Testis (tissue), 2 donors: ENCODE measurements at regions not wholly inside any gene's neighbourhood (a gene's known extent, or its start where the extent isn't known, plus 50 kb on each side); places are given as distances from the start of the nearest gene placed in this dataset.
A peak's percentile ranks its signal among the peaks of the same experiment; 100 is the strongest.

ENCODE experiments used
- DNase-seq: peaks from one replicate; pipeline ENCODE4 v3.0.0-alpha.2; 2019
- H3K27ac ChIP-seq, 2 donors: fragments of 200-600 bp; sonication (generic); one replicate each; pipeline ENCODE4 v1.5.1; 2019
- H3K27me3 ChIP-seq: fragments of 200-600 bp; sonication (generic); one replicate; pipeline ENCODE4 v1.5.1; 2019
- H3K36me3 ChIP-seq: fragments of 200-600 bp; sonication (generic); one replicate; pipeline ENCODE4 v1.5.1; 2017; ENCODE audit warnings: low read depth; ENCODE audit errors: missing control alignments
- H3K4me1 ChIP-seq: fragments of 200-600 bp; sonication (generic); one replicate; pipeline ENCODE4 v1.5.1; 2019
- H3K4me3 ChIP-seq, 2 donors: fragments of 200-600 bp; sonication (generic); one replicate each; pipeline ENCODE4 v1.5.1; 2017 to 2019
- H3K9me3 ChIP-seq: fragments of 200-600 bp; sonication (generic); one replicate; pipeline ENCODE4 v1.5.1; 2017
- CTCF ChIP-seq, 3 experiments: fragments of 450-650 bp in 2 of 3; fragments of 200-600 bp in 1 of 3; sonication (generic) in 1 of 3; IDR thresholded peaks; one replicate each; pipeline ENCODE4 v1.5.1; 2016 to 2019; ENCODE audit warnings: antibody characterized with exemption in 3 of 3, mild to moderate bottlenecking in 2 of 3, moderate library complexity in 1 of 3
- POLR2A ChIP-seq: fragments of 450-650 bp; IDR thresholded peaks from one replicate; pipeline ENCODE4 v1.6.1; 2017; ENCODE audit warnings: antibody characterized with exemption, mild to moderate bottlenecking, moderate library complexity
- WGBS, 2 donors: methylation state at CpG; one replicate each; pipeline ENCODE4 v1.1.5; 2018; 5-methylcytosine and 5-hydroxymethylcytosine counted together
- intact Hi-C: fragments of 100-400 bp; cut with DNase I; formaldehyde crosslinking; loops from one replicate; pipeline ENCODE4 v1.15.1; 2023; ENCODE audit warnings: low total_unique reads

DNA sequence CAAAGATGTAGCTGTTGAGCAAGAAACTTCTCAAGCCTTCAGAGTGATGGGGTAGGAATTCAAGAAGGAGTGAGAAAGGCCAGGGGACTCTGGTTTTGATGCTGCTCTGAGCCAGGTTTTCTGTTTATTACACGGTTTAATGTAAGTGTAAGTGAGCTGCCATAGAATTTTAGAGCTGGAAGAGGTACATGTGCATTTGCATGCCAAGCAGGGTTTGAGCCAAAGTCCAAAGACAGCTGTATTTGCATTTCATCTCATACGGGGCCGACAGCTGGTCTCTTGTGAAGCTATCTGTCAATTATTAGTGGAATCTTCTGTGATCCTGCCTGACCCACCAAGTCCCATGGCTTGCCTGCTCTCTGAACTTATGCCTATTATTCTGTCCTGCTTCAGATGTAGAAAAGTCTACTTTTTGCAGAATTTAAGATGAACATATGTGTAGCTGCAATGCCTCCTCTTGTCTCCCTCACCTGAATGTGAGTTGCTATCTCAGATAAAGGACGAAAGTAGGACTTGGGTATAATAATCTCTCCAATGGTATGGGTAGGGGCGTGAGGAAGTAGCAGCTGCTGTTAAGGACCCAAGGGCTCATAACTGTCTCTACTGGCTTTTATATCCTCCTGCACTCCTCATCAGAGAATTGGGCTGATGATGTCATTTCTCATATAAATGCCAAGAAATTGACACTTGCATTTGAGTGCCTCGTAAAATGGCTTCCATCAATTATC lies 160.0 kb downstream of the SQOR start:
- H3K36me3 ChIP-seq: no peaks in the 10 kb centered on the region
- TF ChIP-seq CTCF (IDR thresholded peaks at IDR 0.05): no peak
- no peak for TF ChIP-seq POLR2A
- WGBS, 2 donors: 59 to 65% methylated on average over 6 of the region's 6 CpGs
- DNase-seq: no peak
- no peaks in the 10 kb centered on the region for H3K27me3 ChIP-seq
- H3K27ac ChIP-seq: no peak overlapping the region
- H3K4me1 ChIP-seq: no peaks in the 10 kb centered on the region
- no peaks in the 10 kb centered on the region for H3K9me3 ChIP-seq
- intact Hi-C loops: no loop called here
- no peak overlapping the region for H3K4me3 ChIP-seq

DNA sequence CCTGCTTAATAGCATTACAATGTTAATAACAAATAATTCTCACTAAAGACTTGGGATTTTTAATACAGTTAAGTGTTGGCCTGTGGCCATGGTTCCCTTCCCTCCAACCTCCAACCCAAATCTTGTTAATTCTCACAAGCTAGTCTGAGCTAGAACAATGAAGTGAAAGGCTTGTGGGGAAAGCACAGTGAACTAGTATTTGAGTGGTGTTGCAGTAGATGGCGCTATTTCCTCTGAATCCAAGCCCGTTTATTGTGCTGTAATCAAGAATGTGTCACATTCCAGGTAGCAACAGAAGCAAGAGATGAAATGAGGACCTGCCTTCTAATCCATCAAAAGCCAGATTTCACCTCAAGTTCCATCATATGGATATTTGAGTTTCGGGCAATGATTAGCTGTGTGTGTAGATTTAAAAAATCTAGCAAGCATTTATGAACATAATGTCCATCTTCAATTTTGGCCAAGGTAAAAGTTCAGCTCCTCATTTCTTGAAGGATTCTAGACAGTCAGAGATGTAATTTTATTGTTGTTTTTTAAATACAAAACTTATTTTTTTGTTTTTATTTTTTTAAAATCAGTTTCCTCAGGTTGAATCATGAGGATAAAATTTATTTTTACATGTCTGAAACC lies 160.7 kb downstream of the SQOR start:
- intact Hi-C loops: no loop called here
- no peaks in the 10 kb centered on the region for H3K36me3 ChIP-seq
- H3K9me3 ChIP-seq: no peaks in the 10 kb centered on the region
- WGBS, 2 donors: 36 to 38% methylated on average over 3 of the region's 3 CpGs
- TF ChIP-seq CTCF (IDR thresholded peaks at IDR 0.05) (peak in 2 of 3 experiments; percentile 45 to 48), POLR2A (no peak)
- H3K27ac ChIP-seq: no peak overlapping the region
- no peaks in the 10 kb centered on the region for H3K27me3 ChIP-seq
- H3K4me3 ChIP-seq: no peak overlapping the region
- no peaks in the 10 kb centered on the region for H3K4me1 ChIP-seq
- DNase-seq: peak; percentile 43

DNA sequence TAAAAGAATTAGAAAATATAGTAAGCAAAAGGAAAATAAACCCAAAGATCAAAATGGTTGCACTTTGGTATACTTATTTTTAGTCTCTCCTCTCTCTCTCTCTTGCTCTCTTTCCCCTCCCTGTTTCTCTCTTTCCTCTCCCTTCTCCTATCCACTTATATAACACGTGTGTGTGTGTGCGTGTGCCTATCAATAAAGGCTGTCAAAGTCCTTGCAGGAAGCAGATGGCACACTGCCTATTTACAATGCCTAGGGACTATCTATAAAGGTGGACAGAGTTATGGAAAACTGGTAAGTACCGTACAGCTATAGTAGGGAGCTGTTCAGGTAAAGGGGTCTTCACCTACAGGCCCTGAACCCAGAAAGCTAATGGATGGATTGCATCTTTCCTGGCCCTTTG lies 161.6 kb downstream of the SQOR start:
- H3K4me3 ChIP-seq: no peak overlapping the region
- H3K27ac ChIP-seq: no peak overlapping the region
- no peaks in the 10 kb centered on the region for H3K4me1 ChIP-seq
- no peaks in the 10 kb centered on the region for H3K27me3 ChIP-seq
- intact Hi-C loops: no loop called here
- WGBS, 2 donors: 75 to 80% methylated on average over 3 of the region's 3 CpGs
- H3K36me3 ChIP-seq: no peaks in the 10 kb centered on the region
- no peak for DNase-seq
- no peaks in the 10 kb centered on the region for H3K9me3 ChIP-seq
- no peak for TF ChIP-seq CTCF (IDR thresholded peaks at IDR 0.05)
- no peak for TF ChIP-seq POLR2A

GRCh38 chr15:45799508-45799907 lies 164.7 kb downstream of the SQOR start:
- WGBS, 2 donors: 85 to 94% methylated on average over 3 of the region's 3 CpGs
- intact Hi-C loops: no loop called here
- no peak for TF ChIP-seq CTCF (IDR thresholded peaks at IDR 0.05)
- no peak for TF ChIP-seq POLR2A
- no peak for DNase-seq
- Histone ChIP-seq H3K4me3 (no peak overlapping the region), H3K27ac (no peak overlapping the region), H3K4me1 (no peaks in the 10 kb centered on the region), H3K36me3 (no peaks in the 10 kb centered on the region), H3K9me3 (no peaks in the 10 kb centered on the region), H3K27me3 (no peaks in the 10 kb centered on the region)

DNA sequence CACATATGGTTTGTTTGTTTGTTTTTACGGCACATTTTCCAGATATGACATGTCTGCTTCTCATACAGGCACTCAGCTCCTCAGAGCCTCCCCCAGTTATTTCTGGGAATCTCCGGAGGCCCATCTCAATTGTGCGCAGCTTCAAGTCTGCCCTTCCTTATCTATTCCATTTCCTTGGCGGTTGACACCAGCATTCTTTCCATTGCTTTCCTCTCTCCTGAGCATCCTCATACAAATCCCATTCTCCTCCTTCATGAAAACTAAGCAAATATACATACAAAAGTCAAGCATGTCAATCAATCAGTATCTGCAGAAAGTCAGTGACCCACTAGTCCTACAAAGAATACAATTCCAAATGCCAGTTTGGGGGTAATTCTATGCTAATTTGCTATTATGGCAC lies 166.7 kb downstream of the SQOR start:
- Histone ChIP-seq H3K9me3 (no peaks in the 10 kb centered on the region), H3K27ac (no peak overlapping the region), H3K27me3 (no peaks in the 10 kb centered on the region), H3K4me3 (no peak overlapping the region), H3K36me3 (no peaks in the 10 kb centered on the region), H3K4me1 (no peaks in the 10 kb centered on the region)
- no peak for DNase-seq
- intact Hi-C loops: no loop called here
- TF ChIP-seq POLR2A (no peak), CTCF (IDR thresholded peaks at IDR 0.05) (no peak)
- 66 to 67% methylated on average over 4 of the region's 4 CpGs for whole genome bisulfite sequencing, 2 donors
